Pancreas (tissue), 10 donors: ENCODE measurements at regions not wholly inside any gene's neighbourhood (a gene's known extent, or its start where the extent isn't known, plus 50 kb on each side); places are given as distances from the start of the nearest gene placed in this dataset.

Source experiments
- ATAC-seq, 4 donors: fragments of 200-7000 bp; cut with Tn5 transposase; one replicate each; pipeline versions ENCODE4 v1.8.0 to v1.9.1; 2020; ENCODE audit warnings: mild to moderate bottlenecking in 4 of 4, moderate library complexity in 4 of 4
- DNase-seq, 6 donors: peaks; one replicate each; pipeline ENCODE4 v3.0.0-alpha.2; 2020
- FAIRE-seq: peaks from 2 replicates; lab custom pipeline; 2012; peaks lifted over from hg19 to GRCh38; lab: Jason Lieb, UNC
- H3K27ac ChIP-seq, 4 donors: fragments of 200-600 bp; sonication (generic); 1 replicate in 3 of 4; 2 replicates in 1 of 4; pipeline versions ENCODE4 v1.5.0 to v1.8.0; 2020
- H3K27me3 ChIP-seq, 4 donors: fragments of 200-600 bp; one replicate each; pipeline ENCODE4 v1.8.0; 2021
- H3K36me3 ChIP-seq, 3 donors: fragments of 200-600 bp; sonication (generic) in 1 of 3; one replicate each; pipeline versions ENCODE4 v1.5.0 to v1.8.0; 2020 to 2021
- H3K4me1 ChIP-seq, 3 donors: fragments of 200-600 bp; one replicate each; pipeline ENCODE4 v1.8.0; 2021
- H3K4me3 ChIP-seq, 4 donors: fragments of 200-600 bp; sonication (generic) in 2 of 4; one replicate each; pipeline versions ENCODE4 v1.5.0 to v1.8.0; 2020 to 2021
- H3K9me3 ChIP-seq, 4 donors: fragments of 200-600 bp; one replicate each; pipeline ENCODE4 v1.8.0; 2021
- WGBS, 2 donors: extraction: QIAGEN DNeasy Blood & Tissue Kit; methylation state at CpG; one replicate each; pipeline ENCODE4 v1.1.7; 2013; 5-methylcytosine and 5-hydroxymethylcytosine counted together
- intact Hi-C, 3 donors: fragments of 100-400 bp; cut with DNase I; formaldehyde crosslinking; loops; one replicate each; pipeline versions ENCODE4 v1.11.1 to v1.14.2; 2022
- TF ChIP-seq, protein P1 (sequence below), 4 donors: fragments of 200-600 bp; sonication (generic) in 3 of 4; IDR thresholded peaks; one replicate each; pipeline versions ENCODE4 v1.5.0 to v1.8.0; 2021; ENCODE audit warnings: antibody characterized with exemption in 4 of 4
- donor health status: healthy with polysubstance abuse.
- donor health status: DM: no; HTN: no; CAD: no; lungs with moderate emphysema.
- donor health status: DM: no; HTN: no; CAD: no.
- donor health status: control.
- donor health status: control.
- donor health status: Bipolar disorder and iron deficiency.
- donor health status: DM: yes; HTN: yes; CAD: no.
- donor health status: DM: no; HTN: no; CAD: no.
- donor health status: DM: no; HTN: no; CAD: no.
- donor health status: DM: yes; HTN: yes; CAD: no.

DNA sequence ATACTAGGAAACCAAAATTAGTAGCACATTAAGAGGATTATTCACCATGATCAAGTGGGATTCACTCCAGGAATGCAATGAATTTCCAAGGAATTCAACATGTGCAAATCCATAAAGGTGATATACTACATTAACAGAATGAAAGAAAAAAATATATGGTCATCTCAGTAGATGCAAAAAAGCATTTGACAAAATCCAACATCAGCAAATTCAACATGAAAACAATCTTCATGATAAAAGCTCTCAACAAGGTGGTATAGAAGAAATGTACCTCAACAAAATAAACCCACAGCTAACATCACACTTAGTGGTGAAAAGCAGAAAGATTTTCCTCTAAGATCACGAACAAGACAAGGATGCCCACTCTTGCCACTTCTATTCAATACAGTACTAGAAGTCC lies 74.4 kb upstream of the PDE10A start:
- Histone ChIP-seq H3K4me1 (no peaks in the 10 kb centered on the region), H3K9me3 (no peaks in the 10 kb centered on the region), H3K27ac (no peak overlapping the region), H3K27me3 (no peaks in the 10 kb centered on the region), H3K36me3 (no peaks in the 10 kb centered on the region), H3K4me3 (no peak overlapping the region)
- 39 to 55% methylated on average over 1 of the region's 1 CpG for WGBS, 2 donors
- FAIRE-seq (no peak), DNase-seq (no peak), ATAC-seq (no peak)
- TF ChIP-seq, protein P1, sequence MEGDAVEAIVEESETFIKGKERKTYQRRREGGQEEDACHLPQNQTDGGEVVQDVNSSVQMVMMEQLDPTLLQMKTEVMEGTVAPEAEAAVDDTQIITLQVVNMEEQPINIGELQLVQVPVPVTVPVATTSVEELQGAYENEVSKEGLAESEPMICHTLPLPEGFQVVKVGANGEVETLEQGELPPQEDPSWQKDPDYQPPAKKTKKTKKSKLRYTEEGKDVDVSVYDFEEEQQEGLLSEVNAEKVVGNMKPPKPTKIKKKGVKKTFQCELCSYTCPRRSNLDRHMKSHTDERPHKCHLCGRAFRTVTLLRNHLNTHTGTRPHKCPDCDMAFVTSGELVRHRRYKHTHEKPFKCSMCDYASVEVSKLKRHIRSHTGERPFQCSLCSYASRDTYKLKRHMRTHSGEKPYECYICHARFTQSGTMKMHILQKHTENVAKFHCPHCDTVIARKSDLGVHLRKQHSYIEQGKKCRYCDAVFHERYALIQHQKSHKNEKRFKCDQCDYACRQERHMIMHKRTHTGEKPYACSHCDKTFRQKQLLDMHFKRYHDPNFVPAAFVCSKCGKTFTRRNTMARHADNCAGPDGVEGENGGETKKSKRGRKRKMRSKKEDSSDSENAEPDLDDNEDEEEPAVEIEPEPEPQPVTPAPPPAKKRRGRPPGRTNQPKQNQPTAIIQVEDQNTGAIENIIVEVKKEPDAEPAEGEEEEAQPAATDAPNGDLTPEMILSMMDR (IDR thresholded peaks at IDR 0.05): no peak
- intact Hi-C loops: loop anchor here in 1 of 3 donors (10.0 kb wide), 1 partner anchor 107 kb away; no protein-coding TSS in a partner anchor

GRCh38 chr6:165735065-165735464 lies 72.0 kb upstream of the PDE10A start:
- Histone ChIP-seq H3K27me3 (no peaks in the 10 kb centered on the region), H3K36me3 (no peaks in the 10 kb centered on the region), H3K27ac (no peak overlapping the region), H3K4me3 (no peak overlapping the region), H3K4me1 (no peaks in the 10 kb centered on the region), H3K9me3 (no peaks in the 10 kb centered on the region)
- ATAC-seq (no peak), DNase-seq (no peak), FAIRE-seq (no peak)
- TF ChIP-seq, protein P1 (IDR thresholded peaks at IDR 0.05): no peak
- intact Hi-C loops: loop anchor here in 1 of 3 donors (10.0 kb wide), 1 partner anchor 110 kb away; no protein-coding TSS in a partner anchor

- H3K4me1 ChIP-seq: no peaks in the 10 kb centered on the region
- TF ChIP-seq, protein P1 (IDR thresholded peaks at IDR 0.05): no peak
- H3K4me3 ChIP-seq: no peak overlapping the region
- ATAC-seq (no peak), FAIRE-seq (no peak), DNase-seq (no peak)
- intact Hi-C loops: loop anchor here in 1 of 3 donors (10.0 kb wide), 1 partner anchor 111 kb away; no protein-coding TSS in a partner anchor
- H3K27me3 ChIP-seq: no peaks in the 10 kb centered on the region
- H3K27ac ChIP-seq: no peak overlapping the region
- no peaks in the 10 kb centered on the region for H3K9me3 ChIP-seq
- no peaks in the 10 kb centered on the region for H3K36me3 ChIP-seq
- 43 to 56% methylated on average over 1 of the region's 1 CpG for WGBS, 2 donors
Measured at GRCh38 chr6:165733489-165733791, 70.4 kb upstream of the PDE10A start.

GRCh38 chr6:165732696-165733488 lies 69.9 kb upstream of the PDE10A start:
- Histone ChIP-seq H3K27me3 (no peaks in the 10 kb centered on the region), H3K4me3 (no peak overlapping the region), H3K36me3 (no peaks in the 10 kb centered on the region), H3K9me3 (no peaks in the 10 kb centered on the region), H3K27ac (no peak overlapping the region), H3K4me1 (no peaks in the 10 kb centered on the region)
- TF ChIP-seq, protein P1 (IDR thresholded peaks at IDR 0.05): no peak
- FAIRE-seq (no peak), DNase-seq (no peak), ATAC-seq (no peak)
- intact Hi-C loops: loop anchor here in 1 of 3 donors (10.0 kb wide), 1 partner anchor 112 kb away; no protein-coding TSS in a partner anchor
- 49 to 58% methylated on average over 15 of the region's 15 CpGs for WGBS, 2 donors
